ENCODE measurements at regions not wholly inside any gene's neighbourhood (a gene's known extent, or its start where the extent isn't known, plus 50 kb on each side); places are given as distances from the start of the nearest gene placed in this dataset.
"Not testable (repeated sequence)": the region's sequence is repeated elsewhere in the genome, so short reads cannot be mapped to it uniquely, and the experiment has no call there.

DNA sequence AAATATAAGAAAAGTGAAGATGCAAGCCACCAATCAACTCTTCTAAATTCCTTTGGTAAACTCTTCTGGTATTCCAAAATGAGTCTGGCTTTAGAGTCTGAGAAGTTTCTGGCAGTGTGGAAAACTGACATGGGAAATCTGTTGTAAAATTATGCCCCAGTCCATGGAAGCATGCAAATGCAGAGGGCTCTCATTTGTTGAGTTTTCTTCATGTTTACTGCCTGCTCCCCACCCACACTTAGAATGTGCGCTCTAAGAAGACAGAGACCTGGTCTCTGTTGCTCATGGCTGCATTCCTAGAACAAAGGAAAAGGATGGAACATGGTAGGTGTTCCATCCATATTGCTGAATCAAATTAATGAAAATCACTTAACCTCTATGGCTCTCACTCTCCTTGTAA is 411.8 kb upstream of the PDZRN3 start:
- DNase-seq, result no peak

DNA sequence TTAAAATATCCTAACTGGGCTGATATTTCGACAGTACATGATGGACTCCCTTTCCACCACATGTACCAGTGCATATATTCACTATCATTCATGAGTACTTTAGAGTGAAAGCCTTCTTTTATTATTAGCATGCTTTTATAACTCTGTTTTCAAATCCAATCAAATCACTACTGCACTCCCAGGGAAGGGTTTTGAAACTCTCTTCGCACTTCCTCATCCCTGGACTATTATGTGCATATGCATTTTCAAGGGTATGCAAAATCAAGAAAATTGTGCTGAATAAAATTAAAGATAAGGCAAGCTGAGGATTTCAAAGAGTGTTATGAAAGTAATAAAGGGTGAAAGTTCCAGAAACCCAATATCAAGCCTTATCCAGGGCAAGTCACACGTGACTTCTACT is 411.4 kb upstream of the PDZRN3 start:
- no peak for DNase-seq

DNA sequence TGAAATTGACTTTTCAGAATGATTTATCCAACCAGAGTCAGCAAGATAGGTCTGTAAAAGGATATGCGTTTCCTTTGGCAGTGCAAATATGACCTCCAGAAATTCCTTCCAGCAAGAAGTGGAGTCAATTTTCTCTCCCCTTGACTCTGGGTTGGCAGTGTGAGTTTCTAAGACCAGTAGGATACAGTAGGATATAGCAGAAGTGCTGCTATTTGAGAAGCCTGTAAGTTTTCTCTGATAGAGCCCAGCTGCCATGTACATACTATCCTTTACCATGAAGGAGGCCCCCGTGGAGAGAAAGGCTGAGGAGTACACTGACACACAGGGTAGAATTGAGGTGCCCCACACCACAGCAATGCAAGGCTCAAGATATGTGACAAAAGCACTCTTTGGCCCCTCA is 409.1 kb upstream of the PDZRN3 start:
- no peak for DNase-seq

GRCh38 chr3:74033381-74033780 is 408.6 kb upstream of the PDZRN3 start:
- DNase-seq, result no peak

- DNase-seq, result no peak
Measured at GRCh38 chr3:74027121-74027520, 402.4 kb upstream of the PDZRN3 start.

DNA sequence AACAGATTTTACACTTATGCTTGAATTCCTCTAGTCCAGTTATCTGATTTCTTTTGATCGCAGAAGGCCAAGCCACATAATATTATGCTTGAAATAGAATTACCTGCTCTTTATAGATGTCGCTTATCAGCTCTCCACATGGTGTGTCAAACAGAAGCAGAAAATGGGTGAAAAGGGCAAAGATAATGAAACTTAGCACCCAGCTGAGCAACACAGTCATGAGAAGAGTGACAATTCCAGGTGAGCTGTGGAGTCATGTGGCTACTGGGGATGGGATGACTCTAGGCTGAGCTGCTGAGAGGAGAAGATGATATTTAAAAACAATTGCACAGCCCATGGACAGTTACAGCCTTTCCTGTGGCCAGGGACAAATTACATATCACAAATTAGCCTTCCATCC is 398.7 kb upstream of the PDZRN3 start:
- no peak for DNase-seq

DNA sequence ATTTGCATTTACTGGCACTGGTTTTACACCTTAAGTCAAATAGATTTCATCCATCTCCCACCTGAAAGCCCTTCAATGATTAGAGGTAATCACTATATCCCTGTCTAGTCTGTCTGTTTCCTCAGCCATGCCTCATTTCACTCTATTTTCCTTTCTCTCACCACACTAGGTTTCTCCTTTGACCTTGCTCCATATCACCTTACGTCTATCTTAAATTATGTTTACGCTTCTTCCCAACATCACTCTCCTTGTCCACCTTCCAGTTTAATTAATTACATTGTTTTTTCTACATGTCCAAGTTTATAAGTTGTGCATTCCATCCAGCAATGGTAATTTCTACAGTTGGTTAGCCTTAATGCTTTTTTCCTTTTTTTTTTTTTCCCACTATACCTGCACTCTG is 396.7 kb upstream of the PDZRN3 start:
- no peak for DNase-seq

DNA sequence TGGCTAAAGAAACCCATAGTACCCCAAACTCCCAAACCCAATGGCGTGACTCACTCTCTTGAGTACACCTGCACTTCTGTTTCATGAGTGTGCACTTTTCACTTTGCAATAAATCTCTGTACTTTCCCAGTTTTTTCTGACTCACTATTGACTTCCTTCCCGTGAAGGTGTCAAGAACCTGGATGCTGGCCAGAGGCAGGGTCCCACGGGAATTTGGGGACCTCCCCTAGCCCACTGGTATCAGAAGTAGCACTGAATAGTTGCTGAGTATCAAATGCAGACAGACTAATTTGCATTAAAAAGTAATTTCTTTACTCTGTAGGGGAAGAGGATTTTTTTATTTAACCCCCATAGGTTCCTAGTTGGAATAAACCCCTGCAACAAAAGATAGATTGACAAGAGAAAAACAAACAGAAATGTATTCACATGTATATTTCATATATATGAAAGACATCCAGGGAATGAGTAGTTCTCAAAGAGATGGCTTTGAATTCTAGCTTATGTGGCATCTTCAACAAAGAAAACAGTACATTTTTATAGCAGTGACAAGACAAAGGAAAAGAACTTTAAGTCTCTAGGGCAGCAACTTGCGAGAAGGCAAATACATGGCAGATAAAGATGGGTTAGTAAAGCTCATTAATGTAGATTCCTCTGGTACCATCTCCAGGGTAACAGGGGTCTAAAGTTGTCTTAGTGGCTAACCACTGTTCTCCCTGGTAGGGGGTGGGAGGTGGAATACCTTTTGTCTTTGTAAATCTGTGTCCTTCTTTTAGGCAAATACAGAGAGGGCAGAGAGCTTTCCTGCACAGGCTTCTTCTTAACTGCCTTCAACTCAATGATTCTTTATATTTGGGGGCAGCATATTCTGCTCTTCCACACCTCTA is 385.5 kb upstream of the PDZRN3 start:
- DNase-seq, result no peak

- DNase-seq, result no peak
Measured at GRCh38 chr3:74004386-74004785, 379.6 kb upstream of the PDZRN3 start.

GRCh38 chr3:74003734-74004133 is 379.0 kb upstream of the PDZRN3 start:
- DNase-seq, result no peak

- no peak for DNase-seq
Measured at GRCh38 chr3:74001436-74001835, 376.7 kb upstream of the PDZRN3 start.

GRCh38 chr3:74000725-74001124 is 376.0 kb upstream of the PDZRN3 start:
- DNase-seq, result no peak

DNA sequence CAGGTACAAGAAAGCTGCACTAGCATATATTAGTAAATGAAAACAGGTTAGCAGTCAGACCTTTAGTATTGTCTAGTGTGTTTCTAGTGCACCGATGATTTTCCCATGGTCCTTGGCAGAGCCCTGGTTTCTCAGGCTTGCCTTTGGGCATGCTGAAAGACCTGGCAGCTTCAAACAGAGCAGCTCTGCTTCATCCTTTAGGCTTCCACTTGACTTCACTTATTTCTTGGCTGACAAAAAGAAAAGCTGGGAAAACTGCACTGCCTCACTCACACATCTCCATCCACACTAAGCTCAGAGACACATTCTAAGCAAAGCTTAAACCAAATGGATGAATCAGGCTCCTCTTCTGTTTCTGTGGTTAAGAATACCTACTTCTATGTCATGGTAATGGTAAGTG is 374.8 kb upstream of the PDZRN3 start:
- DNase-seq, result no peak

GRCh38 chr3:73990691-73991090 is 365.9 kb upstream of the PDZRN3 start:
- not testable (repeated sequence) for DNase-seq

DNA sequence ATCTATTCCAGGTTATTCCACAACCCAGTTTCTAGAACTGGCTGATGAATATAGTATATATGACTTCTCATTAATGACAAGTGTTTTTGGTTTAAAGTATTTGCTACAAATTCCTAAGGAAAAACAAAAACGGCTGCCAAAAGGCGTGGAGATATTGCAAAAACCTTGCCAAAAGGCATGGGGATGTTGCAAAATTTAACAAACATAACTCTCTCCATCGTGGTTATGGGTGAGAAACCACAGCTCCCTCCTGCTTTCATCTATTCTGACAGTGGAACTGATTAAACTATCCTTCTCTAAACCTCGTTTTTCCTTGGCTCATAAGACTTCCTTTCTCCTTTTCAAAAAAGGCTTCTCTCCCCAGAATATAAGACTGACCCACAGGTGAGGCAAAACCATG is 342.0 kb upstream of the PDZRN3 start:
- DNase-seq, result no peak

- DNase-seq, result no peak
Measured at GRCh38 chr3:73964818-73965217, 340.1 kb upstream of the PDZRN3 start.

DNA sequence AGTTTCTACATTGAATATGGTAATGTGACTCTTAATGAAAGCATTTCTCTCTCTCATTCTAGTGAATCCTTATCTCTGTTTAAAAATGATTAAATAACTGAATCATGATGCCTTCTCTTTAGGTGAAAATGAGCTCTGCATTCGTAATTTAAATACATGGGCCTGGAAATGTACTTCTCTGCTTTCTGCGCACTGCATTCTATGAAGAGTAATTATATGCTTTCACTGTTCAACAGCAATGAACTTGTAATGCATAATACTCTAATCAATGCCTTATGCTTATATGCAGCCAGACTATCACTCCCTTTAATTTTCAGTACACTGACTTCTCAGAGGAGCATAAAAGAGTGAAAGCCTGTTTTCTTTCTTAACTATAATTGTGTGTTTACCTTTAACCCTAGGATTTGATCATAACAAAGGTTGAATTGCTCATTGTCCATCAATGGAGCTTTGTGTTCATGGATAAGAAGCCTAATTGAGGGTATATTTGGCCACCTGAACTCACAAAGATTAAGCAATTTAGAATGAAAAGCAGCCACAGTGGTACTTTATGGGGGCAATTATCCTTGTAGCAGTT is 330.8 kb upstream of the PDZRN3 start:
- no peak for DNase-seq

GRCh38 chr3:73954506-73954905 is 329.8 kb upstream of the PDZRN3 start:
- no peak for DNase-seq

DNA sequence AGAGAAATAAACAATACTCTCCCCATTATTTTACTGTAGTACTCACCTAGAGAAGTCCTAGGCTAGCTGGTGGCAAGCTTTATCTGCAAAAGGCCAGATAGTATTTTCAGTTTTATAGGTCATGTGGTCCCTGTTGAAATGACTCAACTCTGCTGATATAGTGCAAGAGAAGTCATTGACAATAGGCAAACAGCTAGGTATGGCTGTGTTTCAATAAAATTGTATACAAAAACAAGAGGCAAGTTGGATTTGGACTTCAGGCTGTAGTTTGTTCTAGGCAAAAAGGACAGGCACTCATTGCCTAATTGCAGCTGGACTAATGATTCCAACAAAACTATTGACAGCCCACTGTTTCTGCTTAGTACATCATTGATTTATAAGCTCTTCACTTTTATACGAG is 328.0 kb upstream of the PDZRN3 start:
- no peak for DNase-seq

DNA sequence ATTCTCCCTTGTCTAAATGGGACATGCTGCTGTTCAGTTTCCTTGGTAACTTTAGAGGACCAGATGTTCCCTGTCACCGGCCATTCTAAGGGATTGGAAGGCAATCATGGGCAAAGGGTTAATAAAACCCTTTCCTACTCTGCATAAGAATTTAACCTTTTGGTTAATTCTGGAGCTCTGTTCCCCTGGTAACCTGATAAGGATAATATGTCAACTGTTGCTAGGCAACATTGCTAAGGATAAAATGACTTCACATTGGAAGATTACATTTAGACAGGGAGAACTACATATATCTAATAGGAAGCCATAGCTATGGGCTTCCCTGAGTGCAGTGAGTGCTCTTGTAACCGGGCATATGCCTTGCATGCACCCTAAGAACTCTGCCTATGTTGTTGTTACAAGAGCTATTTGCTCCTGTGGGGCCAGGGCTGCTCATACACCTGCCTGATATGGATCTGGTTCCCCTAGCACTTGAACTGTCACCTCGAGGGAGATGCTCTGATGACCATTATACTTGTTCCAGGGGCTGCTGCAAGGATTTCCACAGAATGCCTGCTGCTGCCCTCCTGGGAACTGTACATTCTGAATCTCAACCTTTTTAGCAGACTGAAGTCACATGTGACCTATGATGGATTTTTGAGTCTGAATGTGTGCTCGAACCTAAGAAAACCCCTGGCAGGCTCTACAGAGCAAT is 326.3 kb upstream of the PDZRN3 start:
- no peak for DNase-seq

DNA sequence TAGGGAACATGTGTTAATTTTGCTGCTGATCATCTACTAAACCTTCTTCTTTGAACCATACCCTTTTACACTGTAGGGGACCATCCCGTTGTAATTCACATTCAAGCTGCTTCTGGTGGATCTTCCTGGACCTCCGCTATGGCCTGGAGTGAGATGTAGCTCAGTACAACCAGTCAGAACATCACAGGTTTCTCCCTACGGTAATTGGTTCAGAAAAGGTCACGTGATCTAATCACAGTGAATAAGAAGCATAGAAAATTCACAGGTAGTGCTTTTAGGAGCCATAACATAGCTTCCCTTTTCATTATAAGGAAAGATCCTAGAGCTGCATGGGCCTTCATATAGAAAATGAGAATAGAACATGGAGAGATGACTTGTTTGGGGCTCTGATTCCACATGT is 320.8 kb upstream of the PDZRN3 start:
- no peak for DNase-seq

DNA sequence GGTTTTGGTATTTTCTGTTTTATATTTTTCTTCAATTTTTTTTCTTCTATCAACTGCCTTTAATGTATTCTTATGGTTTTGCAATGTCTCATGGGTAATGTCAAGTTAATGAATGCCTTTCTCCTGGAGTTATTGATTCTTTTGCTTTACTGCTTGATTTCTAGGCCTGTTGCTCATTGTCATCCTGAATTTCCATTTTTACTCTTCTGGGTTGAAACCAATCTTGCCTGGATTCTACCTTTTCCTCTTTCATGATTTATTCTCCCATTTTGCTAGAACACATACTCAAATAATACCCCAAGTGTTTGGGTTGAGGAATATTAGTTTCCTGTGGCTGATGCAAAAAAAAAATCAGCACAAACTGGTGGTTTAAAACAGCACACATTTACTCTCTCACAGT is 315.2 kb upstream of the PDZRN3 start:
- DNase-seq, result no peak

DNA sequence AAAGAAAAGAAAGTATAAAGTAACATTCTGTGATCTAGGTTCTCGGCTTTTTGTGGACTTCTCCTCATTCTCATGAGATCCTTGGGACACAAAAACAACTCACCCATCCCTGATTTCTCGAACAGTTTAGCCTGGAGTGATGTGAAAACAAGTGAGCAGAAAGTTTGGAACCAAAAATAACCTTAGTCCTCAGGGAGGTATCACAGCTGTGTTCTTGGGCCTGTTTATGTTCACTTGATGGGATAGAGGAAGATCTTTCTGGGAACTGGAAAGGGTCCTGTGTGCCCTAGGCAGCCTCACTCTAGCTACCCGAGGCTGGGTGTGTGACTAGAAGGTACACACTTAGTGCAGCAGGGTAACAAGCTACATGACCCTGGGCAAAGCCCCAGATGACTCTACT is 308.8 kb upstream of the PDZRN3 start:
- no peak for DNase-seq

- no peak for DNase-seq
Measured at GRCh38 chr3:73927203-73927570, 302.4 kb upstream of the PDZRN3 start.
